NB4 (cell line): ENCODE measurements at regions not wholly inside any gene's neighbourhood (a gene's known extent, or its start where the extent isn't known, plus 50 kb on each side); places are given as distances from the start of the nearest gene placed in this dataset.

Experiments
- DNase-seq: peaks from one replicate; pipeline ENCODE4 v3.0.0; 2010; ENCODE audit warnings: low read depth
- H3K4me3 ChIP-seq: one replicate; pipeline ENCODE4 v1.5.1; 2011; ENCODE audit warnings: mild to moderate bottlenecking, low read depth, low read length, moderate library complexity
- CTCF ChIP-seq: IDR thresholded peaks from one replicate; pipeline ENCODE4 v1.5.1; 2012; ENCODE audit warnings: low read depth, low read length
- MAX ChIP-seq: IDR thresholded peaks from 2 replicates; pipeline ENCODE4 v1.6.1; 2011; ENCODE audit warnings: low read depth, low read length
- MYC ChIP-seq: IDR thresholded peaks from 2 replicates; pipeline ENCODE4 v1.6.1; 2011; ENCODE audit warnings: low read depth, low read length
- POLR2A ChIP-seq: IDR thresholded peaks from 2 replicates; pipeline ENCODE4 v1.6.1; 2011; ENCODE audit warnings: mild to moderate bottlenecking; ENCODE audit not compliant: insufficient read length; ENCODE audit errors: extremely low read depth

- no peak overlapping the region for H3K4me3 ChIP-seq
- no peak for DNase-seq
- no peak for TF ChIP-seq MYC
- no peak for TF ChIP-seq CTCF
- no peak for TF ChIP-seq MAX
- TF ChIP-seq POLR2A = no peak
Observed at GRCh38 chrX:22376369-22376768, 103.7 kb downstream of the CBLL2 start.

- no peak overlapping the region for H3K4me3 ChIP-seq
- DNase-seq = no peak
- TF ChIP-seq MYC (no peak), POLR2A (no peak), CTCF (no peak), MAX (no peak)
Observed at GRCh38 chrX:22378296-22378695, 105.6 kb downstream of the CBLL2 start.

- H3K4me3 ChIP-seq = no peak overlapping the region
- no peak for DNase-seq
- TF ChIP-seq MYC (no peak), CTCF (no peak), POLR2A (no peak), MAX (no peak)
Observed at GRCh38 chrX:22383988-22384387, 111.3 kb downstream of the CBLL2 start.

GRCh38 chrX:22389556-22390179 is 117.0 kb downstream of the CBLL2 start:
- H3K4me3 ChIP-seq = no peak overlapping the region
- DNase-seq = no peak
- no peak for TF ChIP-seq MYC
- no peak for TF ChIP-seq POLR2A
- no peak for TF ChIP-seq MAX
- TF ChIP-seq CTCF = no peak

GRCh38 chrX:22392133-22392948 is 119.6 kb downstream of the CBLL2 start:
- no peak for DNase-seq
- no peak overlapping the region for H3K4me3 ChIP-seq
- TF ChIP-seq POLR2A = no peak
- TF ChIP-seq CTCF = no peak
- no peak for TF ChIP-seq MYC
- TF ChIP-seq MAX = no peak
